GM12878 (cell line): ENCODE measurements at regions not wholly inside any gene's neighbourhood (a gene's known extent, or its start where the extent isn't known, plus 50 kb on each side); places are given as distances from the start of the nearest gene placed in this dataset.

Experiments
- ATAC-seq: fragments of 200-7000 bp; cut with Tn5 transposase; 3 replicates; pipeline ENCODE4 v1.9.1; 2020; ENCODE audit warnings: mild to moderate bottlenecking, moderate library complexity
- BruUV-seq: library from RNA; stranded (reverse); fragments of 400-500 nt; replicated peaks from 2 replicates; lab custom pipeline; 2021; lab: Mats Ljungman, UMichigan
- CTCF ChIA-PET: fragments of 300-600 bp; sonication (Branson Sonifier 250); formaldehyde crosslinking; extraction: SDS; loops from one replicate; lab custom pipeline; 2021; ENCODE audit warnings: inconsistent platforms; lab: Yijun Ruan, JAX
- POLR2A ChIA-PET: fragments of 350-600 bp; formaldehyde crosslinking; extraction: SDS; loops from one replicate; lab custom pipeline; 2021; ENCODE audit warnings: inconsistent platforms; lab: Charles Lee
- RAD21 ChIA-PET: fragments of 300-600 bp; sonication (Branson Sonifier 250); formaldehyde crosslinking; loops from one replicate; lab custom pipeline; 2023; ENCODE audit warnings: antibody characterized with exemption; ENCODE audit not compliant: unreplicated experiment; lab: Charles Lee
- SMC1A ChIA-PET: fragments of 300-600 bp; sonication (Branson Sonifier 250); formaldehyde crosslinking; loops from one replicate; lab custom pipeline; 2023; ENCODE audit not compliant: unreplicated experiment, uncharacterized antibody; lab: Charles Lee
- DNase-seq: peaks from one replicate; pipeline ENCODE4 v3.0.0-alpha.2; 2011; ENCODE audit warnings: low read depth, low spot score
- FAIRE-seq: peaks from 3 replicates; lab custom pipeline; 2011; peaks lifted over from hg19 to GRCh38; lab: Jason Lieb, UNC
- H2AFZ ChIP-seq: 2 replicates; pipeline ENCODE4 v1.6.0; 2011; ENCODE audit warnings: low read depth, low read length, control low read depth; ENCODE audit not compliant: control insufficient read depth
- H3K27ac ChIP-seq: 2 replicates; pipeline ENCODE4 v1.5.1; 2011; ENCODE audit warnings: control low read depth; ENCODE audit not compliant: control insufficient read depth, insufficient read depth
- H3K27me3 ChIP-seq, 2 experiments: replicated peaks in 1 of 2; 2 replicates each; pipeline versions ENCODE4 v1.6.0 to v1.6.1; 2011; ENCODE audit warnings: low read length in 1 of 2; ENCODE audit not compliant: control insufficient read depth in 2 of 2, insufficient read depth in 2 of 2
- H3K36me3 ChIP-seq, 2 experiments: 2 replicates each; pipeline ENCODE4 v1.5.1; 2011; ENCODE audit warnings: low read length in 1 of 2; ENCODE audit not compliant: control insufficient read depth in 2 of 2, insufficient read depth in 2 of 2
- H3K4me1 ChIP-seq: 2 replicates; pipeline ENCODE4 v1.6.1; 2011; ENCODE audit warnings: mild to moderate bottlenecking, low read length, moderate library complexity, mixed read lengths; ENCODE audit not compliant: control insufficient read depth, insufficient read depth
- H3K4me2 ChIP-seq: 2 replicates; pipeline ENCODE4 v1.6.0; 2011; ENCODE audit warnings: control low read depth; ENCODE audit not compliant: control insufficient read depth, insufficient read depth
- H3K4me3 ChIP-seq: fragments of 200-600 bp; sonication (generic); 2 replicates; pipeline ENCODE4 v1.5.1; 2016
- H3K79me2 ChIP-seq: 2 replicates; pipeline ENCODE4 v1.6.0; 2011; ENCODE audit warnings: low read length; ENCODE audit not compliant: control insufficient read depth, insufficient read depth
- H3K9ac ChIP-seq: 2 replicates; pipeline ENCODE4 v1.8.0; 2011; ENCODE audit warnings: low read length, control low read depth, mixed read lengths; ENCODE audit not compliant: control insufficient read depth, insufficient read depth
- H3K9me3 ChIP-seq: replicated peaks from 3 replicates; pipeline ENCODE4 v1.5.1; 2011; ENCODE audit warnings: mild to moderate bottlenecking, low read length; ENCODE audit not compliant: control insufficient read depth, insufficient read depth
- H4K20me1 ChIP-seq: 2 replicates; pipeline ENCODE4 v1.6.0; 2011; ENCODE audit not compliant: control insufficient read depth, insufficient read depth
- BHLHE40 ChIP-seq, 2 experiments: fragments of 450-650 bp in 1 of 2; IDR thresholded peaks; 2 replicates each; pipeline ENCODE4 v1.6.1; 2011 to 2017; ENCODE audit warnings: low read depth in 2 of 2, borderline replicate concordance in 1 of 2, improper control_type of control experiment in 1 of 2, low read length in 1 of 2, mild to moderate bottlenecking in 1 of 2
- MLLT1 ChIP-seq: fragments of 450-650 bp; IDR thresholded peaks from 2 replicates; pipeline ENCODE4 v1.6.1; 2016; ENCODE audit warnings: mild to moderate bottlenecking
- MTA2 ChIP-seq: fragments of 450-650 bp; IDR thresholded peaks from 2 replicates; pipeline ENCODE4 v1.6.1; 2016; ENCODE audit warnings: low read depth, mild to moderate bottlenecking, moderate library complexity
- RAD51 ChIP-seq: fragments of 450-650 bp; IDR thresholded peaks from 2 replicates; pipeline ENCODE4 v1.6.1; 2016; ENCODE audit warnings: moderate library complexity, mild to moderate bottlenecking, inconsistent platforms
- SUPT20H ChIP-seq: IDR thresholded peaks from 2 replicates; pipeline ENCODE4 v1.6.1; 2011; ENCODE audit warnings: low read depth, mild to moderate bottlenecking, low read length, moderate library complexity, borderline replicate concordance; ENCODE audit not compliant: control insufficient read depth
- YY1 ChIP-seq: IDR thresholded peaks from 2 replicates; pipeline ENCODE4 v1.6.1; 2011; ENCODE audit warnings: low read depth, mild to moderate bottlenecking, low read length
- WGBS: methylation state at CpG from one replicate; pipeline ENCODE4 v1.1.6; 2016; ENCODE audit warnings: low lambda C conversion rate; ENCODE audit not compliant: insufficient replicate concordance, insufficient coverage; ENCODE audit errors: missing lambda C conversion rate; 5-methylcytosine and 5-hydroxymethylcytosine counted together
- in situ Hi-C: fragments of 300-500 bp; cut with MboI; formaldehyde crosslinking; loops from 9 replicates; pipeline ENCODE4 v1.14.3; 2018; ENCODE audit warnings: mixed read lengths
- intact Hi-C: fragments of 100-400 bp; cut with micrococcal nuclease; formaldehyde crosslinking; loops from one replicate; pipeline ENCODE4 v1.14.2; 2022; ENCODE audit not compliant: unreplicated experiment

GRCh38 chr10:120162471-120162870 lies 269.9 kb downstream of the SEC23IP start:
- ATAC-seq (peak; percentile 16; the same call in 2 of the 3 replicates), DNase-seq (no peak), FAIRE-seq (no peak)
- Histone ChIP-seq H2AFZ (no peak overlapping the region), H3K9me3 (no peaks in the 10 kb centered on the region), H3K79me2 (no peaks in the 10 kb centered on the region), H3K27ac (no peak overlapping the region), H3K9ac (no peak overlapping the region), H3K4me3 (no peak overlapping the region), H3K4me1 (no peaks in the 10 kb centered on the region), H3K36me3 (no peaks in the 10 kb centered on the region), H3K27me3 (no peaks in the 10 kb centered on the region), H3K4me2 (no peak overlapping the region), H4K20me1 (no peaks in the 10 kb centered on the region)
- CTCF ChIA-PET, result interaction anchor here (0.6 to 1.6 kb wide), 5 partner anchors 10 to 223 kb away, joined by 3 to 4 read pairs (median 3); no protein-coding TSS in a partner anchor
- in situ Hi-C loops, result no loop called here
- intact Hi-C loops, result no loop called here
- no TSS peak for BruUV-seq
- TF ChIP-seq YY1, result no peak
- TF ChIP-seq MLLT1, result peak; percentile 8; the same call in 1 of the 2 replicates
- POLR2A ChIA-PET, result no interaction called here
- RAD21 ChIA-PET, result interaction anchor here (1.1 kb wide), 1 partner anchor 10 kb away, joined by 3 read pairs; no protein-coding TSS in a partner anchor
- WGBS, result 0% methylated on average over 4 of the region's 4 CpGs
- SMC1A ChIA-PET, result interaction anchor here (0.6 to 2.3 kb wide), 6 partner anchors 8 to 561 kb away, joined by 3 to 6 read pairs (median 4); no protein-coding TSS in a partner anchor

GRCh38 chr10:120172356-120172755 lies 279.8 kb downstream of the SEC23IP start:
- in situ Hi-C loops, result no loop called here
- Histone ChIP-seq H3K79me2 (no peaks in the 10 kb centered on the region), H3K9me3 (no peaks in the 10 kb centered on the region), H3K4me3 (no peak overlapping the region), H3K27me3 (no peaks in the 10 kb centered on the region), H2AFZ (no peak overlapping the region), H3K27ac (no peak overlapping the region), H3K4me1 (no peaks in the 10 kb centered on the region), H3K9ac (no peak overlapping the region), H3K4me2 (no peak overlapping the region), H3K36me3 (no peaks in the 10 kb centered on the region), H4K20me1 (no peaks in the 10 kb centered on the region)
- ChIA-PET CTCF (interaction anchor here (1.2 to 1.6 kb wide), 3 partner anchors 9 to 12 kb away, joined by 3 to 4 read pairs (median 4); no protein-coding TSS in a partner anchor), POLR2A (interaction anchor here (1.1 kb wide), 1 partner anchor 8 kb away, joined by 3 read pairs; no protein-coding TSS in a partner anchor), RAD21 (interaction anchor here (1.1 kb wide), 1 partner anchor 10 kb away, joined by 3 read pairs; no protein-coding TSS in a partner anchor), SMC1A (interaction anchor here (1.0 kb wide), 1 partner anchor 10 kb away, joined by 3 read pairs; no protein-coding TSS in a partner anchor)
- BruUV-seq, result no TSS peak
- no peak for ATAC-seq
- no peak for DNase-seq
- no peak for FAIRE-seq
- intact Hi-C loops, result no loop called here
- 45% methylated on average over 4 of the region's 4 CpGs for WGBS
- TF ChIP-seq RAD51 (peak; percentile 42; the same call in 1 of the 2 replicates), MTA2 (no peak), BHLHE40 (IDR thresholded peaks at IDR 0.05; ENCODE audit: borderline replicate concordance in 1 of 2, low read depth in 2 of 2, low read length in 1 of 2) (no peak), SUPT20H (no peak)
